ENCODE measurements at regions not wholly inside any gene's neighbourhood (a gene's known extent, or its start where the extent isn't known, plus 50 kb on each side); places are given as distances from the start of the nearest gene placed in this dataset.
"Not testable (repeated sequence)": the region's sequence is repeated elsewhere in the genome, so short reads cannot be mapped to it uniquely, and the experiment has no call there.

DNA sequence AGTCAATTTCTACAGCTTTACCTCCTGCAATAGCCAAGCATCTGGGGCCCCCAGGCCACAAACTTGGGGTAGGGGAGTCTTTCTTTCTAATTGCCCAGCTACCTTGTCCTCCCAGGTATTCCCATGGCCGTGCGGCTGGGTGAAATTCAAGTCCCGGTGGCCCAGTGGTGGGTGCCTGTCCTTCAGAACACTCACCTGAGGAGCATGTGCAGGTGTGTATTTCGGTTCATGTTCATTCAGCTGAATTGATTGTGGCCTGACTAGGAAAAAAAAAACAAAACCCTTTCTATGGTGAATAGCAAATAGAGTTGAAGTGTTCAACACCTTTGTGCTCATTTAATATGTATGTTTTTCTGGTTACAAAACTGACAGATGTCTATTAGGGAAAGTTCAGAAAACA is 319.5 kb upstream of the CHRNA7 start:
- not testable (repeated sequence) for H3K4me3 ChIP-seq (ENCODE audit: low read depth, low read length)

DNA sequence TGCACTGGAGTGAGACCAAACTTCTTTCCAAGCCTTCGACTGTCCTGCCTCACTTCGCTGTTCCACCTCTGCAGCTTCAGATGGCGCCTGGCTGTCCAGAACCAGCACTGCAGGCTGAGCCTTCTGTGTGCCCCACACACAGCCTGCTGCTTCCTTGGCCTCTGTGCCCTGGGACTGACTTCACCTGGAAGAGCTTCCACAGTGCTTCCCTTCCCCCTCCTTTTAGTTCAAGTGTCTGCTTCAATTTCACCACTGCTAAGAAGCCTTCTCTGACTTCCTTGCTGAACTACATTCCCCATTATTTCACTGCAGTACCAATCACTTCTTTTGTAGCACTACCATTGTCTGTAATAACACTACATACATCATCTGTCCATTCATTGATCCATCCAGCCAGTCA is 315.1 kb upstream of the CHRNA7 start:
- H3K4me3 ChIP-seq (ENCODE audit: low read depth, low read length) = not testable (repeated sequence)

DNA sequence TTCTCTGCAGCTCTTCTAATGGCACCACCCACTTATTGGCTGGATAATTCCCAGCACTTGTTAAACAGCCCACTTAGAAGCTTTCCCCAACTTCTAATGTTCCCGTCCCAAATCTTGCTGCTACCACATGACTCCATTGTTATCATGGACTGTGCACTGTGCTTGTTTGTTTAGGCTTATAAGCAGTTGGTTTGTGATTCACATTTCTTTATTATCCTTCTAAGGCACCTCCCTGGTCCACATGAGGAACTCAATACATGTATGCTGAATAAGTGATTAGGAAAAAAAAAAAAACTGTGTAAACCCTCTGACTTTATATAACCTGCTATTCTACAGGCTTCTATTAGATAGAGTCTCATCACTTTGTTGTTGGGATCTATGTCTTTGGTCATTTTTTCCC is 311.7 kb upstream of the CHRNA7 start:
- H3K4me3 ChIP-seq (ENCODE audit: low read depth, low read length) = not testable (repeated sequence)

GRCh38 chr15:31719396-31720022 is 310.8 kb upstream of the CHRNA7 start:
- not testable (repeated sequence) for H3K4me3 ChIP-seq (ENCODE audit: low read depth, low read length)

GRCh38 chr15:31723019-31723418 is 307.3 kb upstream of the CHRNA7 start:
- H3K4me3 ChIP-seq (ENCODE audit: low read depth, low read length) = not testable (repeated sequence)

- not testable (repeated sequence) for H3K4me3 ChIP-seq (ENCODE audit: low read depth, low read length)
Measured at GRCh38 chr15:31724903-31725302, 305.4 kb upstream of the CHRNA7 start.

- H3K4me3 ChIP-seq (ENCODE audit: low read depth, low read length) = not testable (repeated sequence)
Measured at GRCh38 chr15:31725619-31726018, 304.7 kb upstream of the CHRNA7 start.

- no peak for TF ChIP-seq CTCF (IDR thresholded peaks at IDR 0.05; ENCODE audit: low read depth, low read length)
- H3K4me3 ChIP-seq (ENCODE audit: low read depth, low read length) = no peak overlapping the region
Measured at GRCh38 chr15:31727612-31728011, 302.7 kb upstream of the CHRNA7 start.

DNA sequence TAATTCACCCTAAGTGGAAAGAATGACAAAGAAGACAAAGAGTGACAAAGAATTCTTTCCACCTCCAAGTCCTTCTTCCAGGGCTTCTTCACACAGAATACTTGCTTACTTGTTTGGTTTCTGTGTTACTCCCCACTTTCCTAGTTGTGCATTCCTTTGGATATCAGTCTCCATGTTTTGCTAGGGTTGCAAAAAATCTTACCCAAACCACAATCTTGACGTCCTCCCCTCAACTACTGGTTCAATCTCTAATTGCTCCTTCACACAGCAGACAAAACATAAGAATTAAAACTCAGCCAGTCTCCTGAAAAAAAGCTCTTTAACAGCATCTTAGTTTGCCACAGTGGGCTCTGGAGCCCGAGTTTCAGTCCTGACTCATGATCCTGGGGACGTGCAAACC is 297.6 kb upstream of the CHRNA7 start:
- TF ChIP-seq CTCF (IDR thresholded peaks at IDR 0.05; ENCODE audit: low read depth, low read length) = no peak
- no peak overlapping the region for H3K4me3 ChIP-seq (ENCODE audit: low read depth, low read length)

DNA sequence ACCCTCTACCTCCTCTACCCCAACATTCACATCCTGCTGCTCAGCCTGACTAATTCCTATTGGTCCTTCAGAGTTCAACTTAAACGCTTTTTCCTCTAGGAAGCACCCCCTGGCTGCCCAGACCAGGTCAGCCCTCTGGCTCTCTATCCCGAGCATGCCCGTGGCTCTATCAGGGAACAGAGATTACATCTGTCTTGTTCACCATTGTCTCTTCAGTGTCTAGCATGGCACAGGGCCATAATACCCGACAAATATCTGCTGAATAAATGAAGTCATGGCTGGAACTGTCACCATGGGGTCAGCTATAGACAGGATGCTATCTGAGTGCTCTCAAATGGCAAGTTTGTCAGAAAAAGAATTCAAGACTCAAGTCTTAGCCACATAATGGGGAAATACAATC is 296.9 kb upstream of the CHRNA7 start:
- H3K4me3 ChIP-seq (ENCODE audit: low read depth, low read length) = no peak overlapping the region
- TF ChIP-seq CTCF (IDR thresholded peaks at IDR 0.05; ENCODE audit: low read depth, low read length) = no peak

DNA sequence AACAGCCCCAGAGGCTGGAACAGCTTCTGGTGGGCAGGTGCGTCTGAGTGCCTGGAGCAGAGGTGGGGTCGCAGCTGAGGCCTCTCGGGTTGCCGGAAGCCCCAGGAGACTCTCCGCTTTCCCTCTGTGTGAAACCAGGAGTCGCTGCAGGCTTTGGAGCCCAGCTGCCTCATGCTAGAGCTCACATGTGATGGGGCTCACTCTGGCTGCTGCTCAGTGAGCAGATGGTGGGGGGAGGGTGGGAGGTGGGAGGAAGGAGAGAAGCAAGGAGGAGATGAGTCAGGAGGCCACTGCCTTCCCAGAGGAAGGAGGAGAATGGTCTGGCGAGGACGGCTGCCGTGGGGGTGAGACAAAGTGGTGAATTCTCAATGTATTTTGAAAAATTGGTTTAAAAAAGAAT is 290.1 kb upstream of the CHRNA7 start:
- no peak for TF ChIP-seq CTCF (IDR thresholded peaks at IDR 0.05; ENCODE audit: low read depth, low read length)
- H3K4me3 ChIP-seq (ENCODE audit: low read depth, low read length) = no peak overlapping the region
